GM12878 (cell line): ENCODE measurements at regions not wholly inside any gene's neighbourhood (a gene's known extent, or its start where the extent isn't known, plus 50 kb on each side); places are given as distances from the start of the nearest gene placed in this dataset.

Experiments
- ATAC-seq: fragments of 200-7000 bp; cut with Tn5 transposase; 3 replicates; pipeline ENCODE4 v1.9.1; 2020; ENCODE audit warnings: mild to moderate bottlenecking, moderate library complexity
- BruUV-seq: library from RNA; stranded (reverse); fragments of 400-500 nt; replicated peaks from 2 replicates; lab custom pipeline; 2021; lab: Mats Ljungman, UMichigan
- CTCF ChIA-PET: fragments of 300-600 bp; sonication (Branson Sonifier 250); formaldehyde crosslinking; extraction: SDS; loops from one replicate; lab custom pipeline; 2021; ENCODE audit warnings: inconsistent platforms; lab: Yijun Ruan, JAX
- POLR2A ChIA-PET: fragments of 350-600 bp; formaldehyde crosslinking; extraction: SDS; loops from one replicate; lab custom pipeline; 2021; ENCODE audit warnings: inconsistent platforms; lab: Charles Lee
- RAD21 ChIA-PET: fragments of 300-600 bp; sonication (Branson Sonifier 250); formaldehyde crosslinking; loops from one replicate; lab custom pipeline; 2023; ENCODE audit warnings: antibody characterized with exemption; ENCODE audit not compliant: unreplicated experiment; lab: Charles Lee
- SMC1A ChIA-PET: fragments of 300-600 bp; sonication (Branson Sonifier 250); formaldehyde crosslinking; loops from one replicate; lab custom pipeline; 2023; ENCODE audit not compliant: unreplicated experiment, uncharacterized antibody; lab: Charles Lee
- DNase-seq: peaks from one replicate; pipeline ENCODE4 v3.0.0-alpha.2; 2011; ENCODE audit warnings: low read depth, low spot score
- FAIRE-seq: peaks from 3 replicates; lab custom pipeline; 2011; peaks lifted over from hg19 to GRCh38; lab: Jason Lieb, UNC
- H2AFZ ChIP-seq: 2 replicates; pipeline ENCODE4 v1.6.0; 2011; ENCODE audit warnings: low read depth, low read length, control low read depth; ENCODE audit not compliant: control insufficient read depth
- H3K27ac ChIP-seq: 2 replicates; pipeline ENCODE4 v1.5.1; 2011; ENCODE audit warnings: control low read depth; ENCODE audit not compliant: control insufficient read depth, insufficient read depth
- H3K27me3 ChIP-seq, 2 experiments: replicated peaks in 1 of 2; 2 replicates each; pipeline versions ENCODE4 v1.6.0 to v1.6.1; 2011; ENCODE audit warnings: low read length in 1 of 2; ENCODE audit not compliant: control insufficient read depth in 2 of 2, insufficient read depth in 2 of 2
- H3K36me3 ChIP-seq, 2 experiments: 2 replicates each; pipeline ENCODE4 v1.5.1; 2011; ENCODE audit warnings: low read length in 1 of 2; ENCODE audit not compliant: control insufficient read depth in 2 of 2, insufficient read depth in 2 of 2
- H3K4me1 ChIP-seq: 2 replicates; pipeline ENCODE4 v1.6.1; 2011; ENCODE audit warnings: mild to moderate bottlenecking, low read length, moderate library complexity, mixed read lengths; ENCODE audit not compliant: control insufficient read depth, insufficient read depth
- H3K4me2 ChIP-seq: 2 replicates; pipeline ENCODE4 v1.6.0; 2011; ENCODE audit warnings: control low read depth; ENCODE audit not compliant: control insufficient read depth, insufficient read depth
- H3K4me3 ChIP-seq: fragments of 200-600 bp; sonication (generic); 2 replicates; pipeline ENCODE4 v1.5.1; 2016
- H3K79me2 ChIP-seq: 2 replicates; pipeline ENCODE4 v1.6.0; 2011; ENCODE audit warnings: low read length; ENCODE audit not compliant: control insufficient read depth, insufficient read depth
- H3K9ac ChIP-seq: 2 replicates; pipeline ENCODE4 v1.8.0; 2011; ENCODE audit warnings: low read length, control low read depth, mixed read lengths; ENCODE audit not compliant: control insufficient read depth, insufficient read depth
- H3K9me3 ChIP-seq: replicated peaks from 3 replicates; pipeline ENCODE4 v1.5.1; 2011; ENCODE audit warnings: mild to moderate bottlenecking, low read length; ENCODE audit not compliant: control insufficient read depth, insufficient read depth
- H4K20me1 ChIP-seq: 2 replicates; pipeline ENCODE4 v1.6.0; 2011; ENCODE audit not compliant: control insufficient read depth, insufficient read depth
- CEBPB ChIP-seq, 2 experiments: fragments of 150-350 bp in 1 of 2; IDR thresholded peaks; 2 replicates each; pipeline ENCODE4 v1.6.1; 2012 to 2014; ENCODE audit warnings: low read depth in 2 of 2, low read length in 2 of 2, borderline replicate concordance in 1 of 2, inconsistent platforms in 1 of 2
- HDAC2 ChIP-seq: fragments of 200-600 bp; sonication (generic); IDR thresholded peaks from 2 replicates; pipeline ENCODE4 v1.6.1; 2017
- IRF4 ChIP-seq: IDR thresholded peaks from 2 replicates; pipeline ENCODE4 v1.6.1; 2011; ENCODE audit warnings: low read depth, low read length
- MEF2B ChIP-seq: fragments of 450-650 bp; IDR thresholded peaks from 2 replicates; pipeline ENCODE4 v1.6.1; 2018; ENCODE audit warnings: mild to moderate bottlenecking, moderate library complexity; ENCODE audit not compliant: partially characterized antibody, poor library complexity, severe bottlenecking
- NR2C1 ChIP-seq: fragments of 450-650 bp; IDR thresholded peaks from 2 replicates; pipeline ENCODE4 v1.6.1; 2017; ENCODE audit warnings: antibody characterized with exemption, mild to moderate bottlenecking, moderate library complexity
- NRF1 ChIP-seq: conservative IDR thresholded peaks from 2 replicates; pipeline ENCODE4 v1.6.1; 2011; ENCODE audit warnings: mild to moderate bottlenecking, low read depth, low read length, improper control_type of control experiment
- POU2F2 ChIP-seq: IDR thresholded peaks from 3 replicates; pipeline ENCODE4 v1.6.1; 2011; ENCODE audit warnings: low read depth, mild to moderate bottlenecking, low read length, borderline replicate concordance
- RELA ChIP-seq: fragments of 450-650 bp; IDR thresholded peaks from 2 replicates; pipeline ENCODE4 v1.8.0; 2014; ENCODE audit warnings: borderline replicate concordance; ENCODE audit not compliant: partially characterized antibody
- TCF7 ChIP-seq: IDR thresholded peaks from 2 replicates; pipeline ENCODE4 v1.6.1; 2014; ENCODE audit warnings: antibody characterized with exemption, borderline replicate concordance
- ZBED1 ChIP-seq: IDR thresholded peaks from 2 replicates; pipeline ENCODE4 v1.6.1; 2016; ENCODE audit warnings: borderline replicate concordance
- ZNF622 ChIP-seq: fragments of 450-650 bp; IDR thresholded peaks from 2 replicates; pipeline ENCODE4 v1.6.1; 2017; ENCODE audit warnings: mild to moderate bottlenecking, inconsistent platforms
- ZSCAN29 ChIP-seq: fragments of 450-650 bp; IDR thresholded peaks from 2 replicates; pipeline ENCODE4 v1.6.1; 2017; ENCODE audit warnings: mild to moderate bottlenecking, moderate library complexity
- ZZZ3 ChIP-seq: IDR thresholded peaks from 2 replicates; pipeline ENCODE4 v1.6.1; 2011; ENCODE audit warnings: low read depth; ENCODE audit not compliant: control insufficient read depth, insufficient read length
- WGBS: methylation state at CpG from one replicate; pipeline ENCODE4 v1.1.6; 2016; ENCODE audit warnings: low lambda C conversion rate; ENCODE audit not compliant: insufficient replicate concordance, insufficient coverage; ENCODE audit errors: missing lambda C conversion rate; 5-methylcytosine and 5-hydroxymethylcytosine counted together
- in situ Hi-C: fragments of 300-500 bp; cut with MboI; formaldehyde crosslinking; loops from 9 replicates; pipeline ENCODE4 v1.14.3; 2018; ENCODE audit warnings: mixed read lengths
- intact Hi-C: fragments of 100-400 bp; cut with micrococcal nuclease; formaldehyde crosslinking; loops from one replicate; pipeline ENCODE4 v1.14.2; 2022; ENCODE audit not compliant: unreplicated experiment
- TF ChIP-seq, protein P1 (sequence below): IDR thresholded peaks from 2 replicates; pipeline ENCODE4 v1.6.1; 2012; ENCODE audit warnings: low read depth, low read length, improper control_type of control experiment
- TF ChIP-seq, protein P2 (sequence below): fragments of 450-650 bp; IDR thresholded peaks from 2 replicates; pipeline ENCODE4 v1.6.1; 2014; ENCODE audit warnings: mild to moderate bottlenecking
- TF ChIP-seq, protein P3 (sequence below): IDR thresholded peaks from 2 replicates; pipeline ENCODE4 v1.6.1; 2011; ENCODE audit warnings: borderline replicate concordance, low read depth, mild to moderate bottlenecking, moderate library complexity, low read length; ENCODE audit not compliant: insufficient read depth, poor library complexity, severe bottlenecking
- TF ChIP-seq, protein P4 (sequence below): fragments of 450-650 bp; formaldehyde crosslinking; IDR thresholded peaks from 2 replicates; pipeline ENCODE4 v1.4.0; 2022; ENCODE audit warnings: mild to moderate bottlenecking, moderate library complexity
- TF ChIP-seq, protein P5 (sequence below): IDR thresholded peaks from 2 replicates; pipeline ENCODE4 v1.6.1; 2012; ENCODE audit warnings: low read depth, low read length, improper control_type of control experiment

DNA sequence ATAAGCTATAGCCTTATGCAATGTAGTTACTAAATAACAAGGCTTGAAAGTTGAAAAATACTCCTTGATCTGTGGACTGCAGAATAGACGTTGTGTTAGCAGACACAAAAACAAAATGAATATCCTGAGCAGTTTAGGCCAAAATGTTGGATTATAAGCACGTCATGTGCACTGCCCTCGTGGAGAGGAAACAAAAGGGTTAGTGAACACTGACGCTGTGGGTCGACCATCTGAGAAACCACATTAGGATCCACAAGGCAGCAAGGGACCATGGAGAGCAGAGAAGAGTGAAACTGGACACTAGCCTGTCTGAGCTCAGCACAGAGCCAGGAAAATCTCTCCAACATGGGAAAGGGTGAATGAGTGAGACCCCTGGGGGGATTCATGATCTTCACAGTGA is 145.3 kb downstream of the DTHD1 start:
- no peak for DNase-seq
- SMC1A ChIA-PET: interaction anchor here (0.8 kb wide), 1 partner anchor 12 kb away, joined by 3 read pairs; no protein-coding TSS in a partner anchor
- H3K27me3 ChIP-seq: no peaks in the 10 kb centered on the region
- RAD21 ChIA-PET: no interaction called here
- CTCF ChIA-PET: interaction anchor here (0.9 to 1.2 kb wide), 2 partner anchors 12 to 397 kb away, joined by 3 read pairs; no protein-coding TSS in a partner anchor
- POLR2A ChIA-PET: no interaction called here
- intact Hi-C loops (no loop called here), in situ Hi-C loops (no loop called here)
- WGBS: 4% methylated on average over 5 of the region's 5 CpGs
- H3K4me2 ChIP-seq: no peak overlapping the region
- ATAC-seq: no peak
- no peak overlapping the region for H3K27ac ChIP-seq
- no peak overlapping the region for H2AFZ ChIP-seq
- H3K9me3 ChIP-seq: no peaks in the 10 kb centered on the region
- no peaks in the 10 kb centered on the region for H3K79me2 ChIP-seq
- FAIRE-seq: no peak
- no peaks in the 10 kb centered on the region for H3K4me1 ChIP-seq
- no peaks in the 10 kb centered on the region for H3K36me3 ChIP-seq
- H3K4me3 ChIP-seq: no peak overlapping the region
- no peak for TF ChIP-seq ZSCAN29
- TF ChIP-seq MEF2B: no peak
- TF ChIP-seq, protein P1, sequence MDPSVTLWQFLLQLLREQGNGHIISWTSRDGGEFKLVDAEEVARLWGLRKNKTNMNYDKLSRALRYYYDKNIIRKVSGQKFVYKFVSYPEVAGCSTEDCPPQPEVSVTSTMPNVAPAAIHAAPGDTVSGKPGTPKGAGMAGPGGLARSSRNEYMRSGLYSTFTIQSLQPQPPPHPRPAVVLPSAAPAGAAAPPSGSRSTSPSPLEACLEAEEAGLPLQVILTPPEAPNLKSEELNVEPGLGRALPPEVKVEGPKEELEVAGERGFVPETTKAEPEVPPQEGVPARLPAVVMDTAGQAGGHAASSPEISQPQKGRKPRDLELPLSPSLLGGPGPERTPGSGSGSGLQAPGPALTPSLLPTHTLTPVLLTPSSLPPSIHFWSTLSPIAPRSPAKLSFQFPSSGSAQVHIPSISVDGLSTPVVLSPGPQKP: no peak
- TF ChIP-seq, protein P2, sequence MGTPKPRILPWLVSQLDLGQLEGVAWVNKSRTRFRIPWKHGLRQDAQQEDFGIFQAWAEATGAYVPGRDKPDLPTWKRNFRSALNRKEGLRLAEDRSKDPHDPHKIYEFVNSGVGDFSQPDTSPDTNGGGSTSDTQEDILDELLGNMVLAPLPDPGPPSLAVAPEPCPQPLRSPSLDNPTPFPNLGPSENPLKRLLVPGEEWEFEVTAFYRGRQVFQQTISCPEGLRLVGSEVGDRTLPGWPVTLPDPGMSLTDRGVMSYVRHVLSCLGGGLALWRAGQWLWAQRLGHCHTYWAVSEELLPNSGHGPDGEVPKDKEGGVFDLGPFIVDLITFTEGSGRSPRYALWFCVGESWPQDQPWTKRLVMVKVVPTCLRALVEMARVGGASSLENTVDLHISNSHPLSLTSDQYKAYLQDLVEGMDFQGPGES: no peak
- TF ChIP-seq, protein P3, sequence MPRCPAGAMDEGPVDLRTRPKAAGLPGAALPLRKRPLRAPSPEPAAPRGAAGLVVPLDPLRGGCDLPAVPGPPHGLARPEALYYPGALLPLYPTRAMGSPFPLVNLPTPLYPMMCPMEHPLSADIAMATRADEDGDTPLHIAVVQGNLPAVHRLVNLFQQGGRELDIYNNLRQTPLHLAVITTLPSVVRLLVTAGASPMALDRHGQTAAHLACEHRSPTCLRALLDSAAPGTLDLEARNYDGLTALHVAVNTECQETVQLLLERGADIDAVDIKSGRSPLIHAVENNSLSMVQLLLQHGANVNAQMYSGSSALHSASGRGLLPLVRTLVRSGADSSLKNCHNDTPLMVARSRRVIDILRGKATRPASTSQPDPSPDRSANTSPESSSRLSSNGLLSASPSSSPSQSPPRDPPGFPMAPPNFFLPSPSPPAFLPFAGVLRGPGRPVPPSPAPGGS: no peak
- no peak for TF ChIP-seq CEBPB (IDR thresholded peaks at IDR 0.05; ENCODE audit: borderline replicate concordance in 1 of 2, low read depth in 2 of 2, low read length in 2 of 2)
- TF ChIP-seq TCF7: no peak
- no peak for TF ChIP-seq NR2C1
- TF ChIP-seq RELA: no peak
- no peak for TF ChIP-seq IRF4
- TF ChIP-seq NRF1: no peak
- TF ChIP-seq ZBED1: no peak
- TF ChIP-seq HDAC2: no peak
- no peak for TF ChIP-seq ZNF622
- TF ChIP-seq ZZZ3: no peak
- TF ChIP-seq POU2F2: no peak
- TF ChIP-seq, protein P4, sequence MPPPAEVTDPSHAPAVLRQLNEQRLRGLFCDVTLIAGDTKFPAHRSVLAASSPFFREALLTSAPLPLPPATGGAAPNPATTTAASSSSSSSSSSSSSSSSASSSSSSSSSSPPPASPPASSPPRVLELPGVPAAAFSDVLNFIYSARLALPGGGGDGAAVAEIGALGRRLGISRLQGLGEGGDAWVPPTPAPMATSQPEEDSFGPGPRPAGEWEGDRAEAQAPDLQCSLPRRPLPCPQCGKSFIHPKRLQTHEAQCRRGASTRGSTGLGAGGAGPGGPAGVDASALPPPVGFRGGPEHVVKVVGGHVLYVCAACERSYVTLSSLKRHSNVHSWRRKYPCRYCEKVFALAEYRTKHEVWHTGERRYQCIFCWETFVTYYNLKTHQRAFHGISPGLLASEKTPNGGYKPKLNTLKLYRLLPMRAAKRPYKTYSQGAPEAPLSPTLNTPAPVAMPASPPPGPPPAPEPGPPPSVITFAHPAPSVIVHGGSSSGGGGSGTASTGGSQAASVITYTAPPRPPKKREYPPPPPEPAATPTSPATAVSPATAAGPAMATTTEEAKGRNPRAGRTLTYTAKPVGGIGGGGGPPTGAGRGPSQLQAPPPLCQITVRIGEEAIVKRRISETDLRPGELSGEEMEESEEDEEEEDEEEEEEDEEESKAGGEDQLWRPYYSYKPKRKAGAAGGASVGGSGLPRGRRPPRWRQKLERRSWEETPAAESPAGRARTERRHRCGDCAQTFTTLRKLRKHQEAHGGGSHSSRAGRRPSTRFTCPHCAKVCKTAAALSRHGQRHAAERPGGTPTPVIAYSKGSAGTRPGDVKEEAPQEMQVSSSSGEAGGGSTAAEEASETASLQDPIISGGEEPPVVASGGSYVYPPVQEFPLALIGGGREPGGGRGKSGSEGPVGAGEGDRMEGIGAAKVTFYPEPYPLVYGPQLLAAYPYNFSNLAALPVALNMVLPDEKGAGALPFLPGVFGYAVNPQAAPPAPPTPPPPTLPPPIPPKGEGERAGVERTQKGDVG: no peak
- TF ChIP-seq, protein P5, sequence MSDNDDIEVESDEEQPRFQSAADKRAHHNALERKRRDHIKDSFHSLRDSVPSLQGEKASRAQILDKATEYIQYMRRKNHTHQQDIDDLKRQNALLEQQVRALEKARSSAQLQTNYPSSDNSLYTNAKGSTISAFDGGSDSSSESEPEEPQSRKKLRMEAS: no peak
- H4K20me1 ChIP-seq: no peaks in the 10 kb centered on the region
- H3K9ac ChIP-seq: no peak overlapping the region
- no TSS peak for BruUV-seq
